Daoy (cell line): ENCODE measurements at regions not wholly inside any gene's neighbourhood (a gene's known extent, or its start where the extent isn't known, plus 50 kb on each side); places are given as distances from the start of the nearest gene placed in this dataset.
"Not testable (repeated sequence)": the region's sequence is repeated elsewhere in the genome, so short reads cannot be mapped to it uniquely, and the experiment has no call there.

Source experiments
- DNase-seq: peaks from one replicate; pipeline ENCODE4 v3.0.0-alpha.2; 2015; ENCODE audit warnings: low read depth

- peak; percentile 27 for DNase-seq
Observed at GRCh38 chr5:12883395-12883794, 979.1 kb upstream of the CTNND2 start.

- no peak for DNase-seq
Observed at GRCh38 chr5:12876541-12877298, 972.5 kb upstream of the CTNND2 start.

GRCh38 chr5:12870872-12871539 is 966.8 kb upstream of the CTNND2 start:
- DNase-seq, result no peak

- peak; percentile 44 for DNase-seq
Observed at GRCh38 chr5:12865529-12865928, 961.3 kb upstream of the CTNND2 start.

GRCh38 chr5:12861886-12862654 is 957.8 kb upstream of the CTNND2 start:
- DNase-seq, result no peak

- not testable (repeated sequence) for DNase-seq
Observed at GRCh38 chr5:12856105-12856504, 951.9 kb upstream of the CTNND2 start.

GRCh38 chr5:12854386-12854785 is 950.1 kb upstream of the CTNND2 start:
- DNase-seq, result no peak

- no peak for DNase-seq
Observed at GRCh38 chr5:12851761-12852160, 947.5 kb upstream of the CTNND2 start.

- DNase-seq, result no peak
Observed at GRCh38 chr5:12848709-12849108, 944.5 kb upstream of the CTNND2 start.

GRCh38 chr5:12845549-12846159 is 941.4 kb upstream of the CTNND2 start:
- DNase-seq, result no peak

GRCh38 chr5:12840972-12841371 is 936.7 kb upstream of the CTNND2 start:
- DNase-seq, result no peak

- DNase-seq, result no peak
Observed at GRCh38 chr5:12837592-12837991, 933.3 kb upstream of the CTNND2 start.

GRCh38 chr5:12825163-12825562 is 920.9 kb upstream of the CTNND2 start:
- no peak for DNase-seq

- DNase-seq, result no peak
Observed at GRCh38 chr5:12805165-12805698, 901.0 kb upstream of the CTNND2 start.

- no peak for DNase-seq
Observed at GRCh38 chr5:12799165-12799564, 894.9 kb upstream of the CTNND2 start.

GRCh38 chr5:12795333-12795663 is 891.1 kb upstream of the CTNND2 start:
- no peak for DNase-seq

GRCh38 chr5:12794476-12795332 is 890.5 kb upstream of the CTNND2 start:
- peak; percentile 47 for DNase-seq

- no peak for DNase-seq
Observed at GRCh38 chr5:12793373-12793772, 889.1 kb upstream of the CTNND2 start.

- DNase-seq, result no peak
Observed at GRCh38 chr5:12780536-12780935, 876.3 kb upstream of the CTNND2 start.

- DNase-seq, result peak; percentile 13
Observed at GRCh38 chr5:12777342-12777741, 873.1 kb upstream of the CTNND2 start.

- DNase-seq, result peak; percentile 63
Observed at GRCh38 chr5:12772276-12772675, 868.0 kb upstream of the CTNND2 start.
